ENCODE measurements at regions not wholly inside any gene's neighbourhood (a gene's known extent, or its start where the extent isn't known, plus 50 kb on each side); places are given as distances from the start of the nearest gene placed in this dataset.
"Not testable (repeated sequence)": the region's sequence is repeated elsewhere in the genome, so short reads cannot be mapped to it uniquely, and the experiment has no call there.

GRCh38 chr5:67986761-67987160 is 228.8 kb upstream of the PIK3R1 start:
- no peak for DNase-seq (ENCODE audit: low read depth)

GRCh38 chr5:67985686-67986387 is 229.7 kb upstream of the PIK3R1 start:
- DNase-seq (ENCODE audit: low read depth), result no peak

- DNase-seq (ENCODE audit: low read depth), result no peak
Measured at GRCh38 chr5:67984546-67984945, 231.0 kb upstream of the PIK3R1 start.

- DNase-seq (ENCODE audit: low read depth), result peak; percentile 61
Measured at GRCh38 chr5:67983251-67984110, 232.1 kb upstream of the PIK3R1 start.

GRCh38 chr5:67982160-67982559 is 233.4 kb upstream of the PIK3R1 start:
- not testable (repeated sequence) for DNase-seq (ENCODE audit: low read depth)

- no peak for DNase-seq (ENCODE audit: low read depth)
Measured at GRCh38 chr5:67978171-67978570, 237.4 kb upstream of the PIK3R1 start.

- no peak for DNase-seq (ENCODE audit: low read depth)
Measured at GRCh38 chr5:67976891-67977601, 238.5 kb upstream of the PIK3R1 start.

- DNase-seq (ENCODE audit: low read depth), result no peak
Measured at GRCh38 chr5:67976181-67976580, 239.4 kb upstream of the PIK3R1 start.

- DNase-seq (ENCODE audit: low read depth), result no peak
Measured at GRCh38 chr5:67974471-67974870, 241.1 kb upstream of the PIK3R1 start.

GRCh38 chr5:67974054-67974453 is 241.5 kb upstream of the PIK3R1 start:
- no peak for DNase-seq (ENCODE audit: low read depth)

GRCh38 chr5:67971971-67972821 is 243.4 kb upstream of the PIK3R1 start:
- no peak for DNase-seq (ENCODE audit: low read depth)

- DNase-seq (ENCODE audit: low read depth), result peak; percentile 70
Measured at GRCh38 chr5:67971223-67971830, 244.2 kb upstream of the PIK3R1 start.

GRCh38 chr5:67969631-67970030 is 245.9 kb upstream of the PIK3R1 start:
- DNase-seq (ENCODE audit: low read depth), result no peak

GRCh38 chr5:67969176-67969575 is 246.4 kb upstream of the PIK3R1 start:
- no peak for DNase-seq (ENCODE audit: low read depth)

GRCh38 chr5:67966712-67967111 is 248.8 kb upstream of the PIK3R1 start:
- DNase-seq (ENCODE audit: low read depth), result no peak

- DNase-seq (ENCODE audit: low read depth), result no peak
Measured at GRCh38 chr5:67964619-67965018, 250.9 kb upstream of the PIK3R1 start.

- DNase-seq (ENCODE audit: low read depth), result no peak
Measured at GRCh38 chr5:67963789-67964519, 251.6 kb upstream of the PIK3R1 start.

- DNase-seq (ENCODE audit: low read depth), result peak; percentile 59
Measured at GRCh38 chr5:67960939-67961338, 254.6 kb upstream of the PIK3R1 start.

- no peak for DNase-seq (ENCODE audit: low read depth)
Measured at GRCh38 chr5:67957374-67957773, 258.2 kb upstream of the PIK3R1 start.

GRCh38 chr5:67954351-67954750 is 261.2 kb upstream of the PIK3R1 start:
- DNase-seq (ENCODE audit: low read depth), result no peak
